Testis (tissue), 2 donors: ENCODE measurements at regions not wholly inside any gene's neighbourhood (a gene's known extent, or its start where the extent isn't known, plus 50 kb on each side); places are given as distances from the start of the nearest gene placed in this dataset.

ENCODE experiments used
- POLR2A ChIP-seq: fragments of 450-650 bp; IDR thresholded peaks from one replicate; pipeline ENCODE4 v1.6.1; 2017; ENCODE audit warnings: antibody characterized with exemption, mild to moderate bottlenecking, moderate library complexity
- TF ChIP-seq, protein P1 (sequence below), 3 experiments: fragments of 450-650 bp in 2 of 3; fragments of 200-600 bp in 1 of 3; sonication (generic) in 1 of 3; IDR thresholded peaks; one replicate each; pipeline ENCODE4 v1.5.1; 2016 to 2019; ENCODE audit warnings: antibody characterized with exemption in 3 of 3, mild to moderate bottlenecking in 2 of 3, moderate library complexity in 1 of 3

DNA sequence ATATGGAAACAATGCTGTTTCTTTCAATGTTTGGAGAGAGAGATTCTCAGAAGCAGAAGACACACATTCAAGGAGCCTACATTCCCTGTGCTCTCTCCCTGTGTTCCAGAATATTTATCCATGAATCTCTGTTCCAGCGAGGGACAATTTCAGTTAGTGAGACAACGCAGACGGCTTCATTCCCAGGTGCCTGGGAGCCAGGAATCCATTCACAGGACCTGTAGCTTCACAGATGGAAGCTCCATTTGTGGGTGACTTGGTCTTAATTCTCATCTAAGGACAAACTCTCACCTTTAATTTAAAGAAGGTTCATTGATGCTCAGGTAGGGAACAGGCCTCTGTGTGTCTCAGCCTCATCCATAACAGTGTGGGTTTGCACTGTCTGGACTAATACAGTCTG, 1156.6 kb downstream of the RPIA start:
- no peak for TF ChIP-seq POLR2A
- TF ChIP-seq, protein P1, sequence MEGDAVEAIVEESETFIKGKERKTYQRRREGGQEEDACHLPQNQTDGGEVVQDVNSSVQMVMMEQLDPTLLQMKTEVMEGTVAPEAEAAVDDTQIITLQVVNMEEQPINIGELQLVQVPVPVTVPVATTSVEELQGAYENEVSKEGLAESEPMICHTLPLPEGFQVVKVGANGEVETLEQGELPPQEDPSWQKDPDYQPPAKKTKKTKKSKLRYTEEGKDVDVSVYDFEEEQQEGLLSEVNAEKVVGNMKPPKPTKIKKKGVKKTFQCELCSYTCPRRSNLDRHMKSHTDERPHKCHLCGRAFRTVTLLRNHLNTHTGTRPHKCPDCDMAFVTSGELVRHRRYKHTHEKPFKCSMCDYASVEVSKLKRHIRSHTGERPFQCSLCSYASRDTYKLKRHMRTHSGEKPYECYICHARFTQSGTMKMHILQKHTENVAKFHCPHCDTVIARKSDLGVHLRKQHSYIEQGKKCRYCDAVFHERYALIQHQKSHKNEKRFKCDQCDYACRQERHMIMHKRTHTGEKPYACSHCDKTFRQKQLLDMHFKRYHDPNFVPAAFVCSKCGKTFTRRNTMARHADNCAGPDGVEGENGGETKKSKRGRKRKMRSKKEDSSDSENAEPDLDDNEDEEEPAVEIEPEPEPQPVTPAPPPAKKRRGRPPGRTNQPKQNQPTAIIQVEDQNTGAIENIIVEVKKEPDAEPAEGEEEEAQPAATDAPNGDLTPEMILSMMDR (IDR thresholded peaks at IDR 0.05) = no peak
